B cell (primary cell): ENCODE measurements at regions not wholly inside any gene's neighbourhood (a gene's known extent, or its start where the extent isn't known, plus 50 kb on each side); places are given as distances from the start of the nearest gene placed in this dataset.

Source experiments
- ATAC-seq: fragments of 200-7000 bp; cut with Tn5 transposase; one replicate; pipeline ENCODE4 v1.10.0; 2021; ENCODE audit warnings: low read depth, mild to moderate bottlenecking, moderate number of reproducible peaks, moderate library complexity
- CTCF ChIA-PET: fragments of 350-600 bp; sonication (Branson Sonifier 250); formaldehyde crosslinking; loops from one replicate; lab custom pipeline; 2021; ENCODE audit warnings: antibody characterized with exemption, inconsistent platforms; lab: Charles Lee
- POLR2A ChIA-PET: fragments of 350-600 bp; sonication (Branson Sonifier 250); formaldehyde crosslinking; loops from one replicate; lab custom pipeline; 2021; ENCODE audit warnings: antibody characterized with exemption; lab: Charles Lee
- DNase-seq: peaks from one replicate; pipeline ENCODE4 v3.0.0; 2013
- H2AFZ ChIP-seq: 2 replicates; pipeline ENCODE4 v1.6.1; 2012; ENCODE audit warnings: mild to moderate bottlenecking, low read depth, low read length; ENCODE audit not compliant: insufficient read depth, poor library complexity, severe bottlenecking
- H3K27ac ChIP-seq, 2 donors: 1 replicate in 1 of 2; 2 replicates in 1 of 2; pipeline ENCODE4 v1.5.1; 2012 to 2013; ENCODE audit warnings: low read length in 2 of 2, mild to moderate bottlenecking in 2 of 2, moderate library complexity in 1 of 2
- H3K27me3 ChIP-seq, 4 experiments: fragments of 200-600 bp in 1 of 4; sonication (generic) in 1 of 4; replicated peaks in 1 of 4; 1 replicate in 2 of 4; 2 replicates in 2 of 4; pipeline versions ENCODE4 v1.6.1 to v1.7.0; 2013 to 2016; ENCODE audit warnings: low read length in 3 of 4, mild to moderate bottlenecking in 2 of 4, mixed read lengths in 1 of 4, moderate library complexity in 1 of 4; ENCODE audit not compliant: insufficient read depth in 4 of 4, control insufficient read depth in 3 of 4; ENCODE audit errors: control extremely low read depth in 1 of 4
- H3K36me3 ChIP-seq, 2 experiments: replicated peaks in 1 of 2; 1 replicate in 1 of 2; 2 replicates in 1 of 2; pipeline versions ENCODE4 v1.6.1 to v1.7.1; 2013; ENCODE audit warnings: low read length in 1 of 2; ENCODE audit not compliant: insufficient read depth in 2 of 2, control insufficient read depth in 1 of 2; ENCODE audit errors: control extremely low read depth in 1 of 2, extremely low read depth in 1 of 2
- H3K4me1 ChIP-seq, 2 donors: fragments of 200-600 bp in 1 of 2; sonication (generic) in 1 of 2; 1 replicate in 1 of 2; 2 replicates in 1 of 2; pipeline versions ENCODE4 v1.5.1 to v1.6.1; 2013 to 2017; ENCODE audit warnings: low read length in 2 of 2; ENCODE audit not compliant: control insufficient read depth in 2 of 2, insufficient read depth in 2 of 2
- H3K4me2 ChIP-seq: replicated peaks from 2 replicates; pipeline ENCODE3; 2012; ENCODE audit warnings: mild to moderate bottlenecking, low read depth, low read length; ENCODE audit not compliant: poor library complexity, severe bottlenecking
- H3K4me3 ChIP-seq, 5 experiments: fragments of 200-600 bp in 1 of 5; sonication (generic) in 1 of 5; 1 replicate in 3 of 5; 2 replicates in 2 of 5; pipeline versions ENCODE4 v1.5.1 to v1.7.0; 2011 to 2016; ENCODE audit warnings: low read length in 4 of 5, mild to moderate bottlenecking in 4 of 5, low read depth in 2 of 5, control low read depth in 1 of 5, moderate library complexity in 1 of 5; ENCODE audit not compliant: insufficient read depth in 1 of 5; ENCODE audit errors: control extremely low read depth in 1 of 5, extremely low read depth in 1 of 5
- H3K79me2 ChIP-seq: fragments of 200-600 bp; sonication (generic); one replicate; pipeline ENCODE4 v1.6.0; 2016; ENCODE audit warnings: low read length; ENCODE audit not compliant: control insufficient read depth, insufficient read depth
- H3K9ac ChIP-seq: fragments of 200-600 bp; sonication (generic); 2 replicates; pipeline ENCODE4 v1.6.1; 2017; ENCODE audit warnings: mild to moderate bottlenecking, low read length, moderate library complexity
- H3K9me3 ChIP-seq, 3 donors: one replicate each; pipeline versions ENCODE4 v1.6.1 to v1.7.1; 2013; ENCODE audit warnings: low read length in 2 of 3; ENCODE audit not compliant: control insufficient read depth in 2 of 3, insufficient read depth in 1 of 3; ENCODE audit errors: control extremely low read depth in 1 of 3
- H4K20me1 ChIP-seq: 2 replicates; pipeline ENCODE4 v1.6.0; 2012; ENCODE audit warnings: mild to moderate bottlenecking, low read length; ENCODE audit not compliant: insufficient read depth, control insufficient read depth, poor library complexity, severe bottlenecking
- H3K27ac Mint-ChIP-seq: one replicate; pipeline ENCODE4 v1.8.0; 2021; ENCODE audit warnings: mixed read lengths
- H3K27me3 Mint-ChIP-seq: one replicate; pipeline ENCODE4 v1.8.0; 2021; ENCODE audit warnings: mixed read lengths
- H3K4me1 Mint-ChIP-seq: one replicate; pipeline ENCODE4 v1.8.0; 2021; ENCODE audit warnings: mixed read lengths
- H3K4me3 Mint-ChIP-seq: one replicate; pipeline ENCODE4 v1.8.0; 2021; ENCODE audit warnings: mixed read lengths
- H3K9me3 Mint-ChIP-seq: one replicate; pipeline ENCODE4 v1.8.0; 2022; ENCODE audit warnings: mixed read lengths; ENCODE audit not compliant: insufficient read depth
- CTCF ChIP-seq: fragments of 200-600 bp; IDR thresholded peaks from one replicate; pipeline ENCODE4 v1.8.0; 2022; ENCODE audit warnings: antibody characterized with exemption, mild to moderate bottlenecking
- EZH2 ChIP-seq: IDR thresholded peaks from 2 replicates; pipeline ENCODE4 v1.6.1; 2012; ENCODE audit warnings: borderline replicate concordance, low read depth, mild to moderate bottlenecking, moderate library complexity, low read length; ENCODE audit not compliant: insufficient read depth, poor library complexity, severe bottlenecking
- WGBS: methylation state at CpG from one replicate; pipeline ENCODE4 v1.1.5; 2013; ENCODE audit warnings: missing lambda C conversion rate; ENCODE audit not compliant: insufficient coverage; 5-methylcytosine and 5-hydroxymethylcytosine counted together
- intact Hi-C: fragments of 100-400 bp; cut with micrococcal nuclease; formaldehyde crosslinking; loops from one replicate; pipeline ENCODE4 v1.10.0; 2022

DNA sequence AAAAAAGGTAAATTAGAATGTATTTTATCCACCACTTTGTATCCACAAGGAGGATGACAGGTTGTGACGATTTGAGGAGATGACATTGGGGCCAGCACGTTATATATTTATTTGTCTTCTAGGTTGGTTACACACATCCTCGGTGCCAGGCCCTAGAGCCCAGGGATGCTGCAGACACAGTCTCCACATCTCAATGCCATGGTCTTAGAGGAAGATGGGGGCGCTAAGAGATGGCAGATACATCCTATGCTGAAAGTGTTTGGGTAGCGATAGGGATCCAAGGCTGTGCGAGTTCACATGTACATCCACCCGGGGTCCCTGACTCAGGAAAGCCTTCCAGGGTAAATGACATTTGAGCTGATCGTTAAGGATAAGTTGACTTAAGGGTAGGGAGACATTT, 193.1 kb upstream of the GSC start:
- Histone ChIP-seq H2AFZ (no peak overlapping the region), H3K9me3 (peaks cover 0 to 2% (median 0%) of the 10 kb centered on the region in 3 donors), H3K4me2 (no peak overlapping the region), H3K4me1 (no peaks in the 10 kb centered on the region), H3K79me2 (no peaks in the 10 kb centered on the region), H3K36me3 (no peaks in the 10 kb centered on the region), H3K27me3 (peaks cover 0 to 7% (median 0%) of the 10 kb centered on the region in 4 experiments), H3K27ac (no peak overlapping the region), H3K9ac (no peak overlapping the region), H4K20me1 (no peaks in the 10 kb centered on the region), H3K4me3 (no peak overlapping the region)
- Mint-ChIP-seq H3K4me3 (no peak overlapping the region), H3K9me3 (no peaks in the 10 kb centered on the region), H3K4me1 (no peaks in the 10 kb centered on the region), H3K27me3 (peaks cover 25% of the 10 kb centered on the region), H3K27ac (no peak overlapping the region)
- DNase-seq = no peak
- ATAC-seq = no peak
- ChIA-PET POLR2A (no interaction called here), CTCF (no interaction called here)
- TF ChIP-seq CTCF (no peak), EZH2 (no peak)
- intact Hi-C loops = no loop called here
- WGBS = 90% methylated on average over 4 of the region's 8 CpGs

DNA sequence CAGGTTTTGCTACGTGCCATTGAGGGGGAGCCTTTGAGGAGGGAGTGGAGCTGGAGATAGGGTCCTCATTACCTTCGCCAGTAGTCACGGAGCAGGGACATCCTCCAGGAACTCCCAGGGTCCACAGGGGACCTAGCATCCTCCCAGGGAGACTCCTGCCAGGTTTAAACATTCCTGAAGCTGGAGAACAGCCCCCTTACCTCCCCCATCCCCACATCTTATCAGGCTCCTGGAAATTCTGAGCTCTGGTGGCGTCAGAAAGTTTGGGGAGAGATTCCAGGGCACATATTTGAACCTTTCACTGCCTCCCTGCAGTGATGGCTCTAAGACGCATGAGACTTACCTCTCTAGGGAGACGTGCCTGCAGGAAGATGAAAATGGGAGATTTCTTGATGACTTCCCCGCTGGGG, 192.3 kb upstream of the GSC start:
- no peak overlapping the region for H3K4me3 ChIP-seq
- Mint-ChIP-seq H3K27me3 (peaks cover 26% of the 10 kb centered on the region), H3K4me3 (no peak overlapping the region), H3K4me1 (no peaks in the 10 kb centered on the region), H3K27ac (no peak overlapping the region), H3K9me3 (no peaks in the 10 kb centered on the region)
- intact Hi-C loops = no loop called here
- H3K27me3 ChIP-seq = peaks cover 0 to 9% (median 0%) of the 10 kb centered on the region in 4 experiments
- H3K4me2 ChIP-seq = no peak overlapping the region
- ATAC-seq (no peak), DNase-seq (no peak)
- no peaks in the 10 kb centered on the region for H4K20me1 ChIP-seq
- peaks cover 0 to 2% (median 0%) of the 10 kb centered on the region in 3 donors for H3K9me3 ChIP-seq
- no peaks in the 10 kb centered on the region for H3K79me2 ChIP-seq
- 63% methylated on average over 4 of the region's 7 CpGs for WGBS
- no peaks in the 10 kb centered on the region for H3K4me1 ChIP-seq
- H3K9ac ChIP-seq = no peak overlapping the region
- no peak overlapping the region for H2AFZ ChIP-seq
- no peaks in the 10 kb centered on the region for H3K36me3 ChIP-seq
- H3K27ac ChIP-seq = no peak overlapping the region
- ChIA-PET CTCF (no interaction called here), POLR2A (no interaction called here)
- TF ChIP-seq CTCF (no peak), EZH2 (no peak)
